ENCODE measurements at regions not wholly inside any gene's neighbourhood (a gene's known extent, or its start where the extent isn't known, plus 50 kb on each side); places are given as distances from the start of the nearest gene placed in this dataset.

GRCh38 chr17:63331301-63332061 is 114.6 kb downstream of the CYB561 start:
- no peak for DNase-seq (ENCODE audit: low read depth)
- no peak overlapping the region for H3K4me3 ChIP-seq (ENCODE audit: low read length)
- no peak for TF ChIP-seq CTCF (conservative IDR thresholded peaks at IDR 0.05; ENCODE audit: low read depth, low read length)

GRCh38 chr17:63332286-63332685 is 113.8 kb downstream of the CYB561 start:
- no peak overlapping the region for H3K4me3 ChIP-seq (ENCODE audit: low read length)
- no peak for DNase-seq (ENCODE audit: low read depth)

GRCh38 chr17:63333869-63334268 is 112.2 kb downstream of the CYB561 start:
- H3K4me3 ChIP-seq (ENCODE audit: low read length): no peak overlapping the region
- no peak for TF ChIP-seq CTCF (conservative IDR thresholded peaks at IDR 0.05; ENCODE audit: low read depth, low read length)
- DNase-seq (ENCODE audit: low read depth): no peak

More at GRCh38 chr17:63332286-63332685, 113.8 kb downstream of the CYB561 start:
- TF ChIP-seq CTCF (conservative IDR thresholded peaks at IDR 0.05; ENCODE audit: low read depth, low read length): no peak

- no peak for TF ChIP-seq CTCF (conservative IDR thresholded peaks at IDR 0.05; ENCODE audit: low read depth, low read length)
- no peak for DNase-seq (ENCODE audit: low read depth)
- H3K4me3 ChIP-seq (ENCODE audit: low read length): no peak overlapping the region
Measured at GRCh38 chr17:63335831-63336230, 110.3 kb downstream of the CYB561 start.

GRCh38 chr17:63337579-63337978 is 108.5 kb downstream of the CYB561 start:
- no peak for DNase-seq (ENCODE audit: low read depth)
- TF ChIP-seq CTCF (conservative IDR thresholded peaks at IDR 0.05; ENCODE audit: low read depth, low read length): no peak
- H3K4me3 ChIP-seq (ENCODE audit: low read length): no peak overlapping the region

- TF ChIP-seq CTCF (conservative IDR thresholded peaks at IDR 0.05; ENCODE audit: low read depth, low read length): no peak
- no peak for DNase-seq (ENCODE audit: low read depth)
- H3K4me3 ChIP-seq (ENCODE audit: low read length): no peak overlapping the region
Measured at GRCh38 chr17:63338272-63338671, 107.8 kb downstream of the CYB561 start.

GRCh38 chr17:63341276-63341675 is 104.8 kb downstream of the CYB561 start:
- no peak for TF ChIP-seq CTCF (conservative IDR thresholded peaks at IDR 0.05; ENCODE audit: low read depth, low read length)
- DNase-seq (ENCODE audit: low read depth): no peak
- H3K4me3 ChIP-seq (ENCODE audit: low read length): no peak overlapping the region
